Esophagus mucosa (tissue), 1 donor: ENCODE measurements at regions not wholly inside any gene's neighbourhood (a gene's known extent, or its start where the extent isn't known, plus 50 kb on each side); places are given as distances from the start of the nearest gene placed in this dataset.

Experiments
- ATAC-seq: fragments of 200-7000 bp; cut with Tn5 transposase; one replicate; pipeline ENCODE4 v1.9.1; 2020
- donor health status: DM: yes; HTN: yes; CAD: no.

GRCh38 chr1:81135524-81135923 lies 665.2 kb upstream of the ADGRL2 start:
- no peak for ATAC-seq

GRCh38 chr1:81129776-81130175 lies 671.0 kb upstream of the ADGRL2 start:
- ATAC-seq = no peak

- no peak for ATAC-seq
Observed at GRCh38 chr1:81129366-81129765, 671.4 kb upstream of the ADGRL2 start.

- no peak for ATAC-seq
Observed at GRCh38 chr1:81128079-81128478, 672.7 kb upstream of the ADGRL2 start.

GRCh38 chr1:81126989-81127581 lies 673.6 kb upstream of the ADGRL2 start:
- ATAC-seq = no peak

GRCh38 chr1:81125672-81126071 lies 675.1 kb upstream of the ADGRL2 start:
- ATAC-seq = no peak

- no peak for ATAC-seq
Observed at GRCh38 chr1:81121306-81121705, 679.4 kb upstream of the ADGRL2 start.

GRCh38 chr1:81119319-81119718 lies 681.4 kb upstream of the ADGRL2 start:
- ATAC-seq = no peak

GRCh38 chr1:81118550-81118949 lies 682.2 kb upstream of the ADGRL2 start:
- no peak for ATAC-seq

GRCh38 chr1:81115422-81115821 lies 685.3 kb upstream of the ADGRL2 start:
- no peak for ATAC-seq

GRCh38 chr1:81114191-81114590 lies 686.5 kb upstream of the ADGRL2 start:
- ATAC-seq = no peak

- ATAC-seq = no peak
Observed at GRCh38 chr1:81113688-81114087, 687.0 kb upstream of the ADGRL2 start.

- no peak for ATAC-seq
Observed at GRCh38 chr1:81111818-81112217, 688.9 kb upstream of the ADGRL2 start.

GRCh38 chr1:81109038-81109437 lies 691.7 kb upstream of the ADGRL2 start:
- no peak for ATAC-seq

- no peak for ATAC-seq
Observed at GRCh38 chr1:81097860-81098259, 702.9 kb upstream of the ADGRL2 start.

- no peak for ATAC-seq
Observed at GRCh38 chr1:81073580-81073979, 727.2 kb upstream of the ADGRL2 start.

- ATAC-seq = no peak
Observed at GRCh38 chr1:81071969-81072753, 728.6 kb upstream of the ADGRL2 start.

GRCh38 chr1:81071072-81071858 lies 729.5 kb upstream of the ADGRL2 start:
- ATAC-seq = no peak

- ATAC-seq = no peak
Observed at GRCh38 chr1:81069856-81070255, 730.9 kb upstream of the ADGRL2 start.

- ATAC-seq = no peak
Observed at GRCh38 chr1:81068726-81069125, 732.0 kb upstream of the ADGRL2 start.

- no peak for ATAC-seq
Observed at GRCh38 chr1:81053826-81054225, 746.9 kb upstream of the ADGRL2 start.

GRCh38 chr1:81052162-81052561 lies 748.6 kb upstream of the ADGRL2 start:
- no peak for ATAC-seq

GRCh38 chr1:81050390-81050789 lies 750.3 kb upstream of the ADGRL2 start:
- no peak for ATAC-seq

GRCh38 chr1:81044708-81045107 lies 756.0 kb upstream of the ADGRL2 start:
- no peak for ATAC-seq
